IPS-20b (cell line): ENCODE measurements at regions not wholly inside any gene's neighbourhood (a gene's known extent, or its start where the extent isn't known, plus 50 kb on each side); places are given as distances from the start of the nearest gene placed in this dataset.

ENCODE experiments used
- H3K27ac ChIP-seq: one replicate; pipeline ENCODE4 v1.5.1; 2013; ENCODE audit warnings: low read length
- H3K27me3 ChIP-seq: 2 replicates; pipeline ENCODE4 v1.6.1; 2013; ENCODE audit warnings: mild to moderate bottlenecking, low read length, inconsistent platforms; ENCODE audit not compliant: insufficient read depth
- H3K36me3 ChIP-seq: 2 replicates; pipeline ENCODE4 v1.6.1; 2013; ENCODE audit warnings: low read depth, mild to moderate bottlenecking, inconsistent platforms, low read length, moderate library complexity; ENCODE audit not compliant: insufficient read depth
- H3K4me1 ChIP-seq: 2 replicates; pipeline ENCODE4 v1.6.1; 2013; ENCODE audit warnings: mild to moderate bottlenecking, control low read depth, inconsistent platforms, low read length, moderate library complexity; ENCODE audit not compliant: insufficient read depth
- H3K4me3 ChIP-seq: 2 replicates; pipeline ENCODE4 v1.5.1; 2013; ENCODE audit warnings: mild to moderate bottlenecking, low read length, inconsistent platforms
- H3K9ac ChIP-seq: 2 replicates; pipeline ENCODE4 v1.6.1; 2013; ENCODE audit warnings: low read depth, mild to moderate bottlenecking, inconsistent platforms, low read length, moderate library complexity
- H3K9me3 ChIP-seq: 2 replicates; pipeline ENCODE4 v1.6.1; 2013; ENCODE audit warnings: mild to moderate bottlenecking, low read depth, low read length, inconsistent platforms; ENCODE audit not compliant: insufficient read depth

DNA sequence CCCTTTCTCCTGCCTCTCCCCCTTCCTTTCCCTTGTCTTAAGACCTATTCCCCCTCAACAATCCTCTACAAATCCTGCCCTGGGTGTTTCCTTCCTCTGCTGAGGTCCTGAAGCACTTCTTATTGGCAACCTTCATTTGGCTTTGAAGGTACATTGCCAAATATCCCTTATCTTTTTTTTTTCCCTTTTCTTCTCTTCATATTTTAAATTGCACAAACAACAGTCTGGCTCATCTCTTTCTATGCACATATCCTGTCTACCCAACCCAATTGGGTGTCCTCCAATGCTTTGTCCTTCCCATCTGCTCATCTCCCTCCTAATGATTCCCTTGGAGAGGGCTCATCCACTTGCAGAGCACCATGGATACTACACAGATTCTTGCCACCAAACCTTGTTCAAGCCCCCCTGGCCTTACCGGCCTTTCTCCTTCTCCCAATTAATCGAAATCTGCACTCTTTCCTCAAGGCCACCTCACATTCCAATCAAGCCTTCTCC lies 537.9 kb upstream of the JARID2 start:
- Histone ChIP-seq H3K9ac (no peak overlapping the region), H3K4me1 (no peaks in the 10 kb centered on the region), H3K27me3 (no peaks in the 10 kb centered on the region), H3K36me3 (no peaks in the 10 kb centered on the region), H3K9me3 (peaks cover 4% of the 10 kb centered on the region; the same call in 1 of the 2 replicates), H3K4me3 (no peak overlapping the region), H3K27ac (no peak overlapping the region)

DNA sequence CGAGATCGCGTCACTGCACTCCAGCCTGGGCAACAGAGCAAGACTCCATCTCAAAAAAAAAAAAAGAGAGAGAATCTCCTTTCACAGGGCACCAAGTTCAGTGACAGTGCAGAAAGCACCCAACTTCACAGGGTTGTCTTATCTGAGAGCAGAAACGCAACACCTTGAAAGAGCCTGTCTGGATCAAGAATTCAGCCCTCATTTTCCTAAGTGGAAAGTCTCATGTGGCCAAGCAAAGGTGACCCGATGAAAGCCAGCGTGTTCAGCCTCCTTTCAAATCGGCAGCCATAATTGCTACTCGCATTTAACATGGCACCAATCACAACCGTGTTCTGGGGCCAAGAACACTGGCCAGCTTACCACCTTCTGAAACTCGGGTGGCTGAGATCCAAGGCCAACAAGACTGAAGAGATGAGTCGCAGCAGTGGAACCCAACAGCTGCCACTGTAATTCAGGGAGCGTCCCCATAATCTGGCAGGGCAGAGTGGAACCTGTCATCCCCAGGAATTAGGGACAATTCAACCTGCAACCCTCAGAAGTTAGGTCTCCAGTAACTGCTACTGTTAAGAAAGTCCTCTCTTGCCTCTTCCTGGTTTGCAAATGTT lies 536.7 kb upstream of the JARID2 start:
- Histone ChIP-seq H3K9me3 (peaks cover 4% of the 10 kb centered on the region; the same call in 1 of the 2 replicates), H3K4me1 (no peaks in the 10 kb centered on the region), H3K27ac (no peak overlapping the region), H3K9ac (no peak overlapping the region), H3K36me3 (no peaks in the 10 kb centered on the region), H3K27me3 (no peaks in the 10 kb centered on the region), H3K4me3 (no peak overlapping the region)

DNA sequence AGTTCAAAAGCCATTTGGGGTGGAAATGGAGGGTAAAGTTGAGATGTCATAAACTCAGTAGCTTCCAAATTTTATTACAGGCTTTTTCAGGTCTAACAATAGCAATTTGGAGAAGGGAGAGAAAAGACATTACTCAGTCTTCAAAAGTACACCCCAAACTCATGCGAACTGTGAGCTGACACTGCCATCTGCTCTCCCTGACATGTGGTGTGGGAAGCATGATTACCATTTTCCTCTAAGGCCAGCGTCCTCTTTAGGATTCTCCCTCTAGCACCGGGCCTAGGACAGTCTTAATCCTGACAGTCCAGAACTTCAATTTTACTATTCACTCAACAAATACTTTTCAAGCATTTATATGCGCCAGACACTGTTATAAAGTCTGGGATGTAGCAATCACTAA lies 536.0 kb upstream of the JARID2 start:
- no peaks in the 10 kb centered on the region; the same call in 1 of the 2 replicates for H3K4me1 ChIP-seq
- H3K9ac ChIP-seq, result no peak overlapping the region

DNA sequence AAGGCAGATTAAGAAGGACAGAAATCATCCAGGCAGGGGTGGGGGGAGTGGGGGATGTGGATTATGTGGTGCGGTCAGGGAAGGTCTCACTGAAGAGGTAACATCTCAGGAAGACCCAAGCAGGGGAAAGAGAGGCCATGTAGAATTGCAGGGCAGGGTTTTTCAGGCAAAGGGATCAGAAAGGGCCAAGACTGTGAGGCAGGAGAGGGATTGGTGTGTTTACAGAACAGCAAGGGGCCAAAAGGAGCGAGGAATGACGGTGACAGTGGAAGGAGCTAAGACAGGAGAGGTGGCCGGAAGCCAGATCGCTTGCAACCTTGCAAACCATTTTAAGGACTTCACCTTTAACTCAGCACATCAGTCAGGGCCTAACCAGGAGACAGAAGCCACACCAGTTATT lies 535.4 kb upstream of the JARID2 start:
- H3K9ac ChIP-seq, result no peak overlapping the region
- H3K4me1 ChIP-seq, result peaks cover 2% of the 10 kb centered on the region; the same call in 1 of the 2 replicates
- no peaks in the 10 kb centered on the region for H3K36me3 ChIP-seq
- no peak overlapping the region for H3K4me3 ChIP-seq
- H3K27me3 ChIP-seq, result no peaks in the 10 kb centered on the region
- H3K27ac ChIP-seq, result no peak overlapping the region
- peaks cover 4% of the 10 kb centered on the region; the same call in 1 of the 2 replicates for H3K9me3 ChIP-seq

More for the DNA sequence above, 536.0 kb upstream of the JARID2 start:
- Histone ChIP-seq H3K9me3 (peaks cover 4% of the 10 kb centered on the region; the same call in 1 of the 2 replicates), H3K4me3 (no peak overlapping the region), H3K36me3 (no peaks in the 10 kb centered on the region), H3K27ac (no peak overlapping the region), H3K27me3 (no peaks in the 10 kb centered on the region)

DNA sequence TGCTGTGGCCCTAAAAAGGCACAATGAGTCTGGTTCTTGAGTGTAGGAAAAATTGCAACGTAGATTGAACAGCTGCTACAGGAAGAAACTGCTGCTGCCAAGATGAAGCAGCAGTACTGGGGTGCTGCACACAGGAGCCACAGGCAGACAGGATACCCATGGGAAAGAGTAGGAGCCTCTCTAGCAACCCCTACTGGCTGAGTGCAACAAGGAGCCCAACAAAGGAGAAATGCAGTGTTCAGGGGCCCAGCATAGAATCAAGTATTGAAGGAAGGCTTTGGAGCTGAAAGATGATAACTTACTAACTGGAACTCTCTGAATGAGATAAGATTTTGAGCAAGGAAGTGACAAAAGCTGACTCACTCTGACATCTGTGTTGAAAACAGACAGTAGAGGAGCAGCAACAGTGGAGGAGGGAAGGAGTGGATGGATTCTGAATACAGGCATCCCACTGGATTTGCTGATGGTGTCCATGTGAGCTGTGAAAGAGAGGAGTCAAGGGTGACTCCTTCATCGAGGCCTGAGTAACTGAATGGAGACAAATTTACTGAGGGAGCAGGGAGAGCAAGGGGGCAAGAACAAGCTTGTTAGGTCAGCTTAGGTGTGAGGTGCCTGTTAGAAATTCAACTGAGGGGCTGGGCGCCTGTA lies 534.7 kb upstream of the JARID2 start:
- Histone ChIP-seq H3K36me3 (no peaks in the 10 kb centered on the region), H3K9ac (no peak overlapping the region), H3K27me3 (no peaks in the 10 kb centered on the region), H3K4me1 (peaks cover 3% of the 10 kb centered on the region; the same call in 1 of the 2 replicates), H3K9me3 (peaks cover 4% of the 10 kb centered on the region; the same call in 1 of the 2 replicates), H3K27ac (no peak overlapping the region), H3K4me3 (no peak overlapping the region)

DNA sequence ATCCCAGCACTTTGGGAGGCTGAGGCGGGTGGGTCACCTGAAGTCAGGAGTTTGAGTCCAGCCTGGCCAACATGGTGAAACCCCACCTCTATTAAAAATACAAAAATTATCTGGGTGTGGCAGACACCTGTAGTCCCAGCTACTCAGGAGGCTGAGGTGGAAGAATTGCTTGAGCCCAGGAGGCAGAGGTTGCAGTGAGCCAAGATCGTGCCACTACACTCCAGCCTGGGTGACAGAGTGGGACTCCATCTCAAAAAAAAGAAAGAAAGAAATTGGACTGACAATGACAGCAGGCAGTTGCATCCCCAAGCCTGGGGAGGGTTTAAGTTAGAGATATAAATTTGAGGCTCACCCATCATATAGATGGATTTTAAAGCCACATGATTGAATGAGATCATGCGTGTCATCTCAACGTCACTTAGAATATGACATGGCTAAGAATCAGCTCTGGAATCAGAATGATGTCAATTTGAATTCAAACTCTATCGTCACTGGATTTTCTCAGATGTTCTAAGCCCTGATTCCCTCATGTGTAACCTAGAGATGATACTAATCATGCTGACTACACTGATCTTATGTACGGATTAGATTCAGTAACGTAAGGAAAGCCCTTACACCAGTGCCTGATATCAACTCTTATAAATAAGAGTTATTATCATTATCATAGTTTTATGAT lies 534.0 kb upstream of the JARID2 start:
- Histone ChIP-seq H3K27me3 (no peaks in the 10 kb centered on the region), H3K36me3 (no peaks in the 10 kb centered on the region), H3K4me1 (peaks cover 3% of the 10 kb centered on the region; the same call in 1 of the 2 replicates), H3K9me3 (peaks cover 4% of the 10 kb centered on the region; the same call in 1 of the 2 replicates), H3K27ac (no peak overlapping the region), H3K9ac (no peak overlapping the region), H3K4me3 (no peak overlapping the region)

DNA sequence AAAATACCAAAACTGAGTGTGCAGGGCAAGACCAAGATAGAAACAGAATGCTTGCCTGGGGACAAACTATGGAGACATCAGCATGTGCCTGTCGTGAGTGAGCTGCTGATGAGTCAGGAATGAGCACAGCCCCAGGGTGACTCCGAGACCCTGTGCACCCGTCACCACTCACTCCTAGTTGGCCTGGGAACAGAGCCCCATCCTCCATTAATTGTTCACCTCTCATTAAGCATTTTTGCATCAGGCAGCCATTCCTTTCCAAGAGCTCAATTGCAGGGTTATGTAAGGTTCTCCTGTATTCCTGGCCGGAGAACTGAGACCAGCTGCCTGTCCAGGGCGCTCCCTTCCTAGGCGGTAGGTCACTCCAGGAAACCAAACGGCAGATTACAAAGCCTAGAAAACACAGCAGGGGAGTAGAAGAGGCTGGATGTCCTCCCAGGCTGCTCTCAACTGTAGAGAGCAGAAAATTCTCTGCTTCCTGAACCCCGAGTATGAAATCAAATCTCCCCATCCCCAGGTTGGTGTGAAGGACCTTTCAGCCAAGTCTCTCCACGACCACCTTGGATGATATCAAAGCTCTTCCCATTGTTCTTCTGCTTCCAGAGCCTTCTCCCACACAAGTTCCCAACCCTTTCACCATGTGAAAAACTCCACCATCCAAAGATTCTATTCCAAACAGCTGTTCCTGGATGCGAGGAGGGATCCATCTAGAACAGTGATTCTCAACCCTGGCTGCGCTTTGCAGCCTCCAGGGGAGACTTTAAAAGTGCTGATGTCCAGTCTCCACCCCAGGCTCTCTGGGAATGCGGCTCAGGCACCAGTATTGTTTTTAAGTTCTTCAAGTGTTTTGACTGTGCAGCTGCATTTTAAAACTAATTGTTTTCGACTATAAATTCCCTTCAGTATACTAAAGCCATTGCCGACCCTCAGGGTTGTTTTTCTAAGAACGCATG lies 532.6 kb upstream of the JARID2 start:
- H3K9me3 ChIP-seq, result peaks cover 4% of the 10 kb centered on the region; the same call in 1 of the 2 replicates
- H3K27ac ChIP-seq, result no peak overlapping the region
- no peak overlapping the region for H3K9ac ChIP-seq
- H3K36me3 ChIP-seq, result no peaks in the 10 kb centered on the region
- peaks cover 3% of the 10 kb centered on the region; the same call in 1 of the 2 replicates for H3K4me1 ChIP-seq
- H3K4me3 ChIP-seq, result no peak overlapping the region
- no peaks in the 10 kb centered on the region for H3K27me3 ChIP-seq

DNA sequence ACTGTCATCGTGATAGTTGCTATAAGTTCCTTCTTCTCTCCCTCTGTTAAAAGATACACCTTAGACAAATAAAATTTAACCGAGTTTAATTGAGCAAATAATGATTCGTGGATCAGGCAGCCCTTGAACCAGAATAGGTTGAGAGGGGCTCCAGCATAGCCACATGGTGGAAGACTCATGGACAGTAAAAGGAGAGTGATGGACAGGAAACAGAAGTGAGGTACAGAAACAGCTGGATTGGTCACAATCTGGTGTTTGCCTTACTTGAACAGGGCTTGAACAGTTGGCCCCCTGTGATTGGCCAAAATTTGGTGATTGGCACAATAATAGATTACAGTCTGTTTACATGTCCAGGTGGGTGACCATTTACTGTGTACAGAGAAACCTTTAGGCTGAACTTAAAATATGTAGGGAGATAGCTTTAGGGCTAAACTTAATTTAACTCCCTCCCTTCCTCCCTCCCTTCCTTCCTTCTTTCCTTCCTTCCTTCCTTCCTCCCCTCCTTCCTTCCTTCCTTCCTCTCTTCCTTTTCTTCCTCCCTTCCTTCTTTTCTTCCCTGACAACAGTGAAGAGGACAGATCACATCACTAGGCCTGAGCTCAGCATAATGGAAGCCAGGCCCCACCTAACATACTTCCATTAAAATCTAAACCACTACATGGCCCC lies 531.8 kb upstream of the JARID2 start:
- no peaks in the 10 kb centered on the region for H3K27me3 ChIP-seq
- no peak overlapping the region for H3K27ac ChIP-seq
- peaks cover 3% of the 10 kb centered on the region; the same call in 1 of the 2 replicates for H3K4me1 ChIP-seq

DNA sequence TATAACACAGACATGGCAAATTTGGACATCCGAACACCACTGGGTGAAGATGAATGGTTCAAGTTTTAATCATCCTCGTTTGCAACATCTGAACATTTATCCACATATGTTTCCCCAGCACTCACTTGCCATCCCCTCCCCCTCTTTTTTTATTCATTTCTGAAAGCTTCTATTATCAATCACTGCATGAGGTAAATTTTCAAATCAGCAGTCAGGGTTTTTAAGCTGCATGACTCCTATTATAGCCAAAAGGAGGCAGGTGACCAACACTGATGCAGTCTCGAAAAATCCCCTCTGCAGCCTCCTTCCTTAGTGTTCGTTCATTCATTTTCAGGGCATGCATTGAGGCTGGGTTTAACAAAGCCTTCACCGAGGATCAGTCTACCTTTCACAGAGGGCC lies 530.8 kb upstream of the JARID2 start:
- Histone ChIP-seq H3K36me3 (no peaks in the 10 kb centered on the region), H3K27ac (no peak overlapping the region), H3K4me1 (peaks cover 3% of the 10 kb centered on the region; the same call in 1 of the 2 replicates), H3K4me3 (no peak overlapping the region), H3K9ac (no peak overlapping the region), H3K27me3 (no peaks in the 10 kb centered on the region), H3K9me3 (peaks cover 4% of the 10 kb centered on the region; the same call in 1 of the 2 replicates)

More for the DNA sequence above, 531.8 kb upstream of the JARID2 start:
- Histone ChIP-seq H3K4me3 (no peak overlapping the region), H3K9me3 (peaks cover 4% of the 10 kb centered on the region; the same call in 1 of the 2 replicates), H3K36me3 (no peaks in the 10 kb centered on the region), H3K9ac (no peak overlapping the region)

DNA sequence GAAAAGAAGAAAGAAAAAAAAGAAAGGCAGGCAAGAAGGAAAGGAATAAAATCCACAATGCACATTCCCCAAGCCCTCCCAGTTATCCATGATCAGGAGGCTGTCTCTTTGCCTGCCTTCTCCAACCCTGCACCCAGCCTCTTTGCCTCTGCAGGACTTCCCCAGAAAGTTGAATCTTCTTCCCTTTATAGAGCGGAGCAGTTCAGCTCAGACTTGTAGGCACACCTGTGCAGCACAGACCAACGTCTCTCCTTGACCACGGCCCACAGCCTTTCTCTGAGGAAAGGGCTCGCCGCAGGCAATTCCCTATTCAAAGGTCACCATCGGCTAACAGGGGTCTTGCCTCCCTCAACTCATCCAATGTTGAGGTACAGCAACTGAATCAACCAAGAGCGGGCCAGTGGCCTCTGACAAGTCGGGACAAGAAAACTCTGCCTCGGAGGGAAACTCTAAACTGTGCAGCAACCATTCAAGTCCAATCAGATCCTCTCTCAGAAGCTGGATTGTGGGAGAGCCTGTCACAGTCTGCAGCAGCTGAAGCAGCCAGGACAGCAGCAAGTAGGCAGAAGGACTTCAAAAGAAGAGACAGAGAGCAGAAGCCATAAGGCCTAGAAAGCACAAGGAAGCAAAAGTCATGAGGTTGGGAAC lies 529.2 kb upstream of the JARID2 start:
- Histone ChIP-seq H3K4me1 (peaks cover 7% of the 10 kb centered on the region), H3K27ac (no peak overlapping the region), H3K9ac (no peak overlapping the region), H3K4me3 (no peak overlapping the region), H3K27me3 (no peaks in the 10 kb centered on the region), H3K36me3 (no peaks in the 10 kb centered on the region), H3K9me3 (no peaks in the 10 kb centered on the region)
